HepG2 (cell line): ENCODE measurements at regions not wholly inside any gene's neighbourhood (a gene's known extent, or its start where the extent isn't known, plus 50 kb on each side); places are given as distances from the start of the nearest gene placed in this dataset.

Experiments
- ATAC-seq: fragments of 200-7000 bp; cut with Tn5 transposase; 3 replicates; pipeline ENCODE4 v1.9.1; 2020; ENCODE audit warnings: mild to moderate bottlenecking, moderate library complexity
- BruUV-seq: library from RNA; stranded (reverse); fragments of 400-500 nt; replicated peaks from 2 replicates; lab custom pipeline; 2021; lab: Mats Ljungman, UMichigan
- CTCF ChIA-PET: fragments of 300-600 bp; formaldehyde crosslinking; extraction: SDS; loops from one replicate; lab custom pipeline; 2021; ENCODE audit warnings: low total read pairs, inconsistent platforms, low intra/inter-chr PET ratio; lab: Yijun Ruan, JAX
- POLR2A ChIA-PET: fragments of 350-600 bp; sonication (Branson Sonifier 250); formaldehyde crosslinking; loops from one replicate; lab custom pipeline; 2020; ENCODE audit warnings: antibody characterized with exemption, inconsistent platforms; lab: Yijun Ruan, JAX
- DNase-seq: peaks from one replicate; pipeline ENCODE4 v3.0.0-alpha.2; 2015; ENCODE audit warnings: low spot score
- FAIRE-seq: peaks from 3 replicates; lab custom pipeline; 2011; peaks lifted over from hg19 to GRCh38; lab: Jason Lieb, UNC
- H2AFZ ChIP-seq: one replicate; pipeline ENCODE4 v1.6.1; 2011; ENCODE audit warnings: low read length, inconsistent platforms
- H3K27ac ChIP-seq: fragments of 300-600 bp; 3 replicates; pipeline ENCODE4 v1.8.0; 2011; ENCODE audit warnings: mixed run types, mild to moderate bottlenecking, mixed read lengths, low read length, inconsistent platforms; ENCODE audit not compliant: insufficient read depth; ENCODE audit errors: extremely low read length
- H3K27me3 ChIP-seq, 2 experiments: fragments of 200-600 bp in 1 of 2; 2 replicates in 1 of 2; 3 replicates in 1 of 2; pipeline versions ENCODE4 v1.6.0 to v1.8.0; 2011; ENCODE audit warnings: low read length in 2 of 2, mild to moderate bottlenecking in 2 of 2, moderate library complexity in 2 of 2, inconsistent platforms in 1 of 2; ENCODE audit not compliant: insufficient read depth in 2 of 2, control insufficient read depth in 1 of 2
- H3K36me3 ChIP-seq, 2 experiments: fragments of 200-600 bp in 1 of 2; replicated peaks in 1 of 2; 2 replicates in 1 of 2; 3 replicates in 1 of 2; pipeline versions ENCODE4 v1.5.1 to v1.8.0; 2011; ENCODE audit warnings: low read length in 2 of 2, inconsistent platforms in 1 of 2; ENCODE audit not compliant: insufficient read depth in 2 of 2, control insufficient read depth in 1 of 2
- H3K4me1 ChIP-seq: 2 replicates; pipeline ENCODE4 v1.5.1; 2012; ENCODE audit warnings: low read length, inconsistent platforms; ENCODE audit not compliant: insufficient read depth
- H3K4me2 ChIP-seq: 2 replicates; pipeline ENCODE4 v1.6.0; 2011; ENCODE audit warnings: low read depth, low read length, inconsistent platforms
- H3K4me3 ChIP-seq, 3 experiments: fragments of 200-600 bp in 1 of 3; sonication (generic), shearing (Covaris generic) in 1 of 3; replicated peaks in 1 of 3; 2 replicates each; pipeline ENCODE4 v1.5.1; 2011 to 2016; ENCODE audit warnings: low read length in 3 of 3, inconsistent platforms in 2 of 3, low read depth in 2 of 3, mild to moderate bottlenecking in 2 of 3, control low read depth in 1 of 3, mixed read lengths in 1 of 3; ENCODE audit not compliant: insufficient read depth in 1 of 3
- H3K79me2 ChIP-seq: one replicate; pipeline ENCODE4 v1.6.1; 2011; ENCODE audit warnings: low read length, inconsistent platforms; ENCODE audit not compliant: insufficient read depth
- H3K9ac ChIP-seq: 2 replicates; pipeline ENCODE4 v1.6.0; 2011; ENCODE audit warnings: mild to moderate bottlenecking, low read depth, low read length, inconsistent platforms; ENCODE audit not compliant: insufficient read depth
- H3K9me3 ChIP-seq: 2 replicates; pipeline ENCODE4 v1.5.1; 2012; ENCODE audit warnings: mild to moderate bottlenecking, low read length
- H4K20me1 ChIP-seq: 2 replicates; pipeline ENCODE4 v1.6.0; 2011; ENCODE audit warnings: inconsistent platforms, mild to moderate bottlenecking, low read length, moderate library complexity; ENCODE audit not compliant: insufficient read depth
- ARNT2 ChIP-seq: sonication (generic); formaldehyde crosslinking; IDR thresholded peaks from 2 replicates; pipeline ENCODE4 v1.8.0; 2022; ENCODE audit warnings: mild to moderate bottlenecking, low read depth, missing genetic modification reagents, moderate library complexity
- BCL6 ChIP-seq: IDR thresholded peaks from 2 replicates; pipeline ENCODE4 v1.6.1; 2016; ENCODE audit warnings: missing genetic modification reagents, missing compliant biosample characterization
- ERF ChIP-seq: IDR thresholded peaks from 2 replicates; pipeline ENCODE4 v1.6.1; 2018; ENCODE audit warnings: missing biosample characterization, missing genetic modification reagents
- HNRNPK ChIP-seq: fragments of 200-400 bp; formaldehyde crosslinking; IDR thresholded peaks from 2 replicates; pipeline ENCODE4 v1.6.1; 2018; ENCODE audit warnings: low read length, low read depth, moderate library complexity, mild to moderate bottlenecking; ENCODE audit not compliant: poor library complexity, severe bottlenecking
- MAFK ChIP-seq, 2 experiments: IDR thresholded peaks in 1 of 2; conservative IDR thresholded peaks in 1 of 2; 2 replicates each; pipeline ENCODE4 v1.6.1; 2011; ENCODE audit warnings: improper control_type of control experiment in 2 of 2, low read length in 2 of 2
- PRMT3 ChIP-seq: sonication (generic); formaldehyde crosslinking; IDR thresholded peaks from 2 replicates; pipeline ENCODE4 v1.8.1; 2022; ENCODE audit warnings: low read depth, mild to moderate bottlenecking, moderate library complexity, missing genetic modification reagents, borderline replicate concordance
- REXO4 ChIP-seq: sonication (generic); formaldehyde crosslinking; IDR thresholded peaks from 2 replicates; pipeline ENCODE4 v1.8.0; 2022; ENCODE audit warnings: missing genetic modification reagents, mild to moderate bottlenecking, borderline replicate concordance
- SETDB1 ChIP-seq: sonication (generic); formaldehyde crosslinking; IDR thresholded peaks from 2 replicates; pipeline ENCODE4 v1.5.1; 2020; ENCODE audit warnings: missing genetic modification reagents, mild to moderate bottlenecking, borderline replicate concordance
- SRY ChIP-seq: sonication (generic); formaldehyde crosslinking; IDR thresholded peaks from 2 replicates; pipeline ENCODE4 v1.8.0; 2022; ENCODE audit warnings: mild to moderate bottlenecking, missing genetic modification reagents
- TCF7L2 ChIP-seq: IDR thresholded peaks from 2 replicates; pipeline ENCODE4 v1.6.1; 2011; ENCODE audit warnings: mild to moderate bottlenecking, low read depth, low read length, moderate library complexity
- TEAD2 ChIP-seq: sonication (generic); formaldehyde crosslinking; IDR thresholded peaks from 2 replicates; pipeline ENCODE4 v1.9.0; 2021; ENCODE audit warnings: missing genetic modification reagents
- TRIM22 ChIP-seq: fragments of 450-650 bp; IDR thresholded peaks from 2 replicates; pipeline ENCODE4 v1.6.1; 2017
- ZBTB7A ChIP-seq: sonication (generic); formaldehyde crosslinking; IDR thresholded peaks from 2 replicates; pipeline ENCODE4 v1.8.0; 2022; ENCODE audit warnings: mild to moderate bottlenecking, missing genetic modification reagents
- ZNF367 ChIP-seq: sonication (generic); formaldehyde crosslinking; IDR thresholded peaks from 2 replicates; pipeline ENCODE4 v1.4.0; 2020; ENCODE audit warnings: missing genetic modification reagents, borderline replicate concordance
- ZNF512B ChIP-seq: sonication (generic); formaldehyde crosslinking; IDR thresholded peaks from 2 replicates; pipeline ENCODE4 v1.5.1; 2020; ENCODE audit warnings: missing genetic modification reagents, mild to moderate bottlenecking, borderline replicate concordance
- ZNF75D ChIP-seq: sonication (generic); formaldehyde crosslinking; IDR thresholded peaks from 2 replicates; pipeline ENCODE4 v1.8.1; 2023; ENCODE audit warnings: missing genetic modification reagents, mild to moderate bottlenecking, borderline replicate concordance
- ZNF792 ChIP-seq: IDR thresholded peaks from 2 replicates; pipeline ENCODE4 v1.6.1; 2016
- WGBS: methylation state at CpG from one replicate; pipeline ENCODE4 v1.1.6; 2017; ENCODE audit warnings: low lambda C conversion rate; 5-methylcytosine and 5-hydroxymethylcytosine counted together
- in situ Hi-C: cut with HindIII; loops from 2 replicates; pipeline ENCODE4 v1.10.0; 2017; ENCODE audit warnings: low pct_unique_long_range_greater_than_20kb; ENCODE audit not compliant: extremely low pct_ligation_motif_present
- intact Hi-C: fragments of 100-400 bp; cut with micrococcal nuclease; formaldehyde crosslinking; loops from one replicate; pipeline ENCODE4 v1.10.0; 2022; ENCODE audit not compliant: unreplicated experiment

- Histone ChIP-seq H3K36me3 (no peaks in the 10 kb centered on the region), H3K9me3 (peaks cover 14% of the 10 kb centered on the region), H3K27ac (no peak overlapping the region), H3K4me1 (no peaks in the 10 kb centered on the region), H3K4me2 (no peak overlapping the region), H3K9ac (no peak overlapping the region), H3K27me3 (no peaks in the 10 kb centered on the region; a peak in 1 of 5 replicates), H3K4me3 (no peak overlapping the region), H3K79me2 (no peaks in the 10 kb centered on the region), H4K20me1 (no peaks in the 10 kb centered on the region), H2AFZ (no peak overlapping the region)
- TF ChIP-seq ERF (CRISPR knock-in tag), result no peak
- no peak for TF ChIP-seq REXO4 (CRISPR knock-in tag)
- TF ChIP-seq SRY, result no peak
- TF ChIP-seq ZNF512B, result no peak
- no peak for TF ChIP-seq PRMT3
- TF ChIP-seq ARNT2 (CRISPR knock-in tag), result no peak
- no peak for TF ChIP-seq BCL6 (CRISPR knock-in tag)
- no peak for TF ChIP-seq TRIM22
- no peak for TF ChIP-seq HNRNPK
- no peak for TF ChIP-seq MAFK (conservative IDR thresholded peaks at IDR 0.05 in 1 of 2, IDR thresholded peaks at IDR 0.05 in 1 of 2; ENCODE audit: low read length in 2 of 2)
- no peak for TF ChIP-seq TEAD2 (CRISPR knock-in tag)
- no peak for TF ChIP-seq ZNF792 (CRISPR knock-in tag)
- TF ChIP-seq ZNF367 (CRISPR knock-in tag), result no peak
- TF ChIP-seq ZNF75D (CRISPR knock-in tag), result no peak
- no peak for TF ChIP-seq TCF7L2
- no peak for TF ChIP-seq SETDB1 (CRISPR knock-in tag)
- no peak for TF ChIP-seq ZBTB7A (CRISPR knock-in tag)
- in situ Hi-C loops, result no loop called here
- ChIA-PET POLR2A (no interaction called here), CTCF (no interaction called here)
- no peak for DNase-seq
- BruUV-seq, result no TSS peak
- no peak for ATAC-seq
- intact Hi-C loops, result no loop called here
- no peak for FAIRE-seq
- 4% methylated on average over 4 of the region's 4 CpGs for WGBS
Observed at GRCh38 chr15:81924729-81925128, 121.1 kb downstream of the MEX3B start.
